Right renal pelvis (tissue), 4 donors: ENCODE measurements at regions not wholly inside any gene's neighbourhood (a gene's known extent, or its start where the extent isn't known, plus 50 kb on each side); places are given as distances from the start of the nearest gene placed in this dataset.

Experiments used
- DNase-seq, 4 donors: peaks; one replicate each; pipeline ENCODE4 v3.0.0-alpha.2; 2013; ENCODE audit warnings: low read depth in 4 of 4, low spot score in 3 of 4, missing footprints in 1 of 4

- DNase-seq = no peak
Measured at GRCh38 chr2:151037434-151037833, 224.2 kb downstream of the RBM43 start.

- DNase-seq = no peak
Measured at GRCh38 chr2:151033271-151034248, 228.1 kb downstream of the RBM43 start.

- DNase-seq = no peak
Measured at GRCh38 chr2:151032741-151033191, 228.9 kb downstream of the RBM43 start.

- DNase-seq = no peak
Measured at GRCh38 chr2:151030663-151031230, 230.9 kb downstream of the RBM43 start.

- no peak for DNase-seq
Measured at GRCh38 chr2:151029406-151030157, 232.1 kb downstream of the RBM43 start.

- no peak for DNase-seq
Measured at GRCh38 chr2:151028691-151029176, 232.9 kb downstream of the RBM43 start.

GRCh38 chr2:151027151-151027550, 234.5 kb downstream of the RBM43 start:
- no peak for DNase-seq

GRCh38 chr2:151025816-151026215, 235.8 kb downstream of the RBM43 start:
- no peak for DNase-seq

GRCh38 chr2:151024696-151025251, 236.9 kb downstream of the RBM43 start:
- DNase-seq = no peak

- no peak for DNase-seq
Measured at GRCh38 chr2:151021747-151022452, 239.8 kb downstream of the RBM43 start.

GRCh38 chr2:151020411-151020810, 241.3 kb downstream of the RBM43 start:
- no peak for DNase-seq

GRCh38 chr2:151009437-151010175, 252.1 kb downstream of the RBM43 start:
- DNase-seq = no peak

GRCh38 chr2:151007365-151007764, 254.3 kb downstream of the RBM43 start:
- DNase-seq = no peak

GRCh38 chr2:151002959-151003600, 258.6 kb downstream of the RBM43 start:
- no peak for DNase-seq

GRCh38 chr2:150997702-150998440, 263.8 kb downstream of the RBM43 start:
- no peak for DNase-seq

- DNase-seq = no peak
Measured at GRCh38 chr2:150997066-150997465, 264.6 kb downstream of the RBM43 start.

- no peak for DNase-seq
Measured at GRCh38 chr2:150994076-150994475, 267.6 kb downstream of the RBM43 start.

GRCh38 chr2:150989969-150990368, 271.7 kb downstream of the RBM43 start:
- no peak for DNase-seq
